ENCODE measurements at regions not wholly inside any gene's neighbourhood (a gene's known extent, or its start where the extent isn't known, plus 50 kb on each side); places are given as distances from the start of the nearest gene placed in this dataset.
"Not testable (repeated sequence)": the region's sequence is repeated elsewhere in the genome, so short reads cannot be mapped to it uniquely, and the experiment has no call there.

- Histone ChIP-seq H3K4me3 (no peak overlapping the region), H3K27ac (no peak overlapping the region)
- DNase-seq (ENCODE audit: low spot score), result no peak
- no peak for TF ChIP-seq CTCF (IDR thresholded peaks at IDR 0.05)
Observed at GRCh38 chr2:36193680-36194079, 161.9 kb upstream of the CRIM1 start.

DNA sequence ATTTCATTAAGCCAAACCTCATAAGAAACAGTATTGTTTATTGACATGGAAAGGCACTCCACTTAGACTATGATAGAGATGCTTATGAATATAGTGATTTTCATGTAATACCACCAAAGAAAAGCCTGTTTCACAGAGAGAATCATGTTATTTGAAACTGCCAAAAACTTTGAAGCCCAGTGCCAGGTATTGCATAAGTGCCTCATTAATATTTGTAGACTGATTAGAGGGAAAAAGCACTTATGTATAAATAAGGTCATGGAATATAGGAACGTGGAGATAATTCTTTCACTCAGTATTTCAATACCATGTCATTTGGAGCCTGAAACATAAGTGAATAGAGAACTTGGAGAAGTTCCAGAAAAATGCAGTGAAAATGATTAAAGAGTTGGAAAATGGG is 162.6 kb upstream of the CRIM1 start:
- Histone ChIP-seq H3K4me3 (no peak overlapping the region), H3K27ac (no peak overlapping the region)
- no peak for TF ChIP-seq CTCF (IDR thresholded peaks at IDR 0.05)
- no peak for DNase-seq (ENCODE audit: low spot score)

DNA sequence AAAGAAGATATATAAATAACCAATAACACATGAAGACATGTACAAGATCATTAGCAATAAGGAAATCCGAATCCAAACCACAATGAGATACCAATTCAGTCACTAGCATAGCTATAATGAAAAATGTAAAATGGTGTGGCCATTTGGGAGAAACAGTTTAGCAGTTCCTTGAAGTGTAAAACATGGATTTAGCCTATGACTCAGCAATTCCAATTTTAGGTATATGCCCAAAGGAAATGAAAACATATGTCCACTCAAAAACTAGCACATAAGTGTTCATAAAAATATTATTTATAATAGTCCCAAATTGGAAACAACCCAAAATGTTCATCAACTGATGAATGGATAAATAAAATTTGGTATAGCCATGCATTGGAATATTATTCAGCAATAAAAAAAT is 165.5 kb upstream of the CRIM1 start:
- H3K4me3 ChIP-seq, result no peak overlapping the region
- H3K27ac ChIP-seq, result no peak overlapping the region
- no peak for DNase-seq (ENCODE audit: low spot score)
- TF ChIP-seq CTCF (IDR thresholded peaks at IDR 0.05), result no peak

GRCh38 chr2:36185624-36186023 is 170.0 kb upstream of the CRIM1 start:
- H3K27ac ChIP-seq, result no peak overlapping the region
- DNase-seq (ENCODE audit: low spot score), result no peak
- TF ChIP-seq CTCF (IDR thresholded peaks at IDR 0.05), result no peak
- no peak overlapping the region for H3K4me3 ChIP-seq

- Histone ChIP-seq H3K4me3 (no peak overlapping the region), H3K27ac (no peak overlapping the region)
- DNase-seq (ENCODE audit: low spot score), result no peak
- no peak for TF ChIP-seq CTCF (IDR thresholded peaks at IDR 0.05)
Observed at GRCh38 chr2:36184848-36185247, 170.7 kb upstream of the CRIM1 start.

GRCh38 chr2:36180789-36181482 is 174.6 kb upstream of the CRIM1 start:
- DNase-seq (ENCODE audit: low spot score); H3K4me3 ChIP-seq: not testable (repeated sequence)

GRCh38 chr2:36180293-36180692 is 175.3 kb upstream of the CRIM1 start:
- not testable (repeated sequence) for H3K27ac ChIP-seq; DNase-seq (ENCODE audit: low spot score); H3K4me3 ChIP-seq

More at GRCh38 chr2:36180789-36181482, 174.6 kb upstream of the CRIM1 start:
- not testable (repeated sequence) for H3K27ac ChIP-seq

DNA sequence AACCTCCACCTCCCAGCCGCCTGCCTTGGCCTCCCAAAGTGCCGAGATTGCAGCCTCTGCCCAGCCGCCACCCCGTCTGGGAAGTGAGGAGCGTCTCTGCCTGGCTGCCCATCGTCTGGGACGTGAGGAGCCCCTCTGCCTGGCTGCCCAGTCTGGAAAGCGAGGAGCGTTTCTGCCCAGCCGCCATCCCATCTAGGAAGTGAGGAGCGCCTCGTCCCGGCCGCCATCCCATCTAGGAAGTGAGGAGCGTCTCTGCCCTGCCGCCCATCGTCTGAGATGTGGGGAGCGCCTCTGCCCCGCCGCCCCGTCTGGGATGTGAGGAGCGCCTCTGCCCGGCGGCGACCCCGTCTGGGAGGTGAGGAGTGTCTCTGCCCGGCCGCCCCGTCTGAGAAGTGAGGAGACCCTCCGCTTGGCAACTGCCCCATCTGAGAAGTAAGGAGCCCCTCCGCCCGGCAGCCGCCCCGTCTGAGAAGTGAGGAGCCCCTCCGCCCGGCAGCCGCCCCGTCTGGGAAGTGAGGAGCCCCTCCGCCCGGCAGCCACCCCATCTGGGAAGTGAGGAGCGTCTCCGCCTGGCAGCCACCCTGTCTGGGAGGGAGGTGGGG is 175.8 kb upstream of the CRIM1 start:
- H3K27ac ChIP-seq; DNase-seq (ENCODE audit: low spot score); H3K4me3 ChIP-seq: not testable (repeated sequence)
